GM19395 (cell line): ENCODE measurements at regions not wholly inside any gene's neighbourhood (a gene's known extent, or its start where the extent isn't known, plus 50 kb on each side); places are given as distances from the start of the nearest gene placed in this dataset.
"Not testable (repeated sequence)": the region's sequence is repeated elsewhere in the genome, so short reads cannot be mapped to it uniquely, and the experiment has no call there.

Experiments used
- ATAC-seq: cut with Tn5 transposase; IDR thresholded peaks from one replicate; pipeline ENCODE4 v1.9.1; 2021; ENCODE audit warnings: mild to moderate bottlenecking, moderate library complexity; ENCODE audit not compliant: unreplicated experiment

DNA sequence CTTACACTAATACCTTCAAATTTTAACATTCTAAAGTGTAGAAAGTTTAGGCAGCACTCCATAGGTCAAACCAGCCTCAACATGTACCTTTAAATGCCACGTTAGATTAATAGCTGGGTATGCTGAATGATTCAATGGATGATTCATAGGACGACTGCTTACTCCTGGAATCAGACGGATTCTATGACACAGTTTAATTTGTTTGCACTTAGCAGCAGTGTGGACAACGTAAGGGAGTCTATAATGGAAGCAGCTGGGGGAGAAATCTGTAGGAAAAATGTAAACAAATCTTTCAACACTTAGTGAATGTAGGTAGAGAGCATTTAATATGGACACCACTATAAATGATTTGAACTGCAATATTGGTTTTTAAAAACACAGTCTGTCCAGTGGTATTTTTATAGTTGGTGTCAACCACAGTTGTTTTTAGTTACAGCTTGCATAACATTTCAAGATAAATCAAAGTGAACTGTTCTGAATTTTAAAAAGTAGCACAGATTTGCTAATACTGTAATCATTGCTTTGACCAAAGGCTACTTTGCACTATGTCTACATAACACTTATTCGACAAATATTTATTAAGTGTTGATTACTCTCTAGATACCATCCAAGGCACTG lies 701.5 kb upstream of the MEF2C start:
- ATAC-seq: no peak

GRCh38 chr5:89583534-89583933 lies 700.5 kb upstream of the MEF2C start:
- ATAC-seq: no peak

DNA sequence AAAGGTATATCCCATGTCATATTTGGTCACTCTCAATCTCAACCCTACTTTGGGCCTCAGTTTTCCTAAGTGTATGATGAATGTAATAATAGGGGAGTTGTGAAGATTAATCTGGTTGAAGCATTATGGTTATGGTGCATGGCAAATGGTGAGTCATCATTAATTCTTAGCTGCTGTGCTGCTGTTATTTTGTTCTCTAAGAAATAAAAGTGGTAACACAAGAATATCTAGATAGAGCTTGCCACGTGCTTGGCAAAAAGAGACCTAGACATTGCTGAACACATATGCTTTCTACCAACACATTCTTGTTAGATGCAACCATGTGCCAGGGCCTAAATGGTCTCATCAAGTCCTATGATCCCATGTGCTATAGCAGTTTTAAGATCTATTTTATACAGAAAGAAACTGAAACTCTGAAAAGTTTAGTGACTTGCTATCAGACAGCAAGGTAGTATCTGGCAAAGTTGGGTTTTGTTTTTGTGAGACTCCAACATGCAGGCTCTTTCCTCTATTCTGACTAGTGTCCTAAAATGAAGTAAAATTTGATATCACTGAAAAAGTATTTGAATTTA lies 699.9 kb upstream of the MEF2C start:
- no peak for ATAC-seq

- ATAC-seq: no peak
Observed at GRCh38 chr5:89580976-89581375, 698.0 kb upstream of the MEF2C start.

- no peak for ATAC-seq
Observed at GRCh38 chr5:89575319-89575718, 692.3 kb upstream of the MEF2C start.

DNA sequence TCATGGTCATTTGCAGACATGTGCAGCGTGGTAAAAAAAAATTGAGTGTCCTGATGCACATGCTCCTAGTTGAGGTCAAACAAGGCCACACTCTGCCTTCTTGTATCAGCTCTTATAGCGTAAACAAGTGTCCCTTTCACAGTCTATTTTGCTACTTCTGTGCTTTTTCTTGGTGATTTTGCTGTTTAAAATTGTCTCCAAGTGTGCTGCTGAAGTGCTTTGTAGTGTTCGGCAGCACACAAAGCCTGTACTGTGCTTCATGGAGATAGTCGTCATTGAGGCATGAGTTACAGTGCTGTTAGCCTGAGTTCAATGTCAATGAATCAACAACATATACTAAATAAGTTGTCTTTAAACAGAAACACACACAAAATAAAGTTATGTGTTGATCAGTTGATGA lies 690.4 kb upstream of the MEF2C start:
- no peak for ATAC-seq

- no peak for ATAC-seq
Observed at GRCh38 chr5:89572696-89573095, 689.7 kb upstream of the MEF2C start.

- ATAC-seq: no peak
Observed at GRCh38 chr5:89570557-89570956, 687.6 kb upstream of the MEF2C start.

DNA sequence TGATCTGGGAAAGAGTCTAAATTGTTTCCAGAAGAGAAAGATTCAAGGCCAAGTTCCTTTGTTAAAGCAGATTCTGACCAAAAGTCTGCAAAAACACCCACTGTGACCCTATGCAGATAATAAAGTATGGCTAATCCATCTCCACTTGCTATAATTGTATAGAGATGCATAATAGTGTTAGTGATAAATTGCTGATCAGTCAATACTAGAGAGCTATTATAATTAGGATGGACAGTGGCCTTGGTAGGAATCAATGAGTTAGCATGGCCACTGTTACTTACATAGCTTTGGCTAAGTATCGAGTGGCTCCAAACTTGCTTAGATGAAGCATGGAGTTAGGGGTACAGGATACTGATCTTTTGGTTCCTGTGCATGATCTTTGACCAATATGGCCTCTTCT lies 683.4 kb upstream of the MEF2C start:
- no peak for ATAC-seq

DNA sequence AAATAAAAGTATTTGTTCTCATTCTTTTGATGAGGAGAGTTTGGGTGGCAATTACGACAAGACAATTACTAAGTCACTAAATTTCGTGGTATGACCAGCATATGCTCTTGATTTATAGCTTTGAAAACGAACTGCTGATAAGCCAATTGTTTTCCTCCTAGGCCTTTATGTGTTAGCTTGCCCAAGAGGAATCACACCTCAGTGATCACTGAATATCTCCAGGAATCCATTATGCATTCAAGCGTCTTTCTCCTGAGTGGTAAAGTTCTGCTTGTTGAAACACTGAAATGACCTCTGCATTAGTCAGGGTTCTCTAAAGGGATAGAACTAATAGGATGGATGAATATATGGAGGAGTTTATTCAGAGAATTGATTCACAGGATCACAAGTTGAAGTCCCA lies 677.7 kb upstream of the MEF2C start:
- no peak for ATAC-seq

GRCh38 chr5:89556215-89556913 lies 673.4 kb upstream of the MEF2C start:
- no peak for ATAC-seq

- no peak for ATAC-seq
Observed at GRCh38 chr5:89546657-89547056, 663.7 kb upstream of the MEF2C start.

DNA sequence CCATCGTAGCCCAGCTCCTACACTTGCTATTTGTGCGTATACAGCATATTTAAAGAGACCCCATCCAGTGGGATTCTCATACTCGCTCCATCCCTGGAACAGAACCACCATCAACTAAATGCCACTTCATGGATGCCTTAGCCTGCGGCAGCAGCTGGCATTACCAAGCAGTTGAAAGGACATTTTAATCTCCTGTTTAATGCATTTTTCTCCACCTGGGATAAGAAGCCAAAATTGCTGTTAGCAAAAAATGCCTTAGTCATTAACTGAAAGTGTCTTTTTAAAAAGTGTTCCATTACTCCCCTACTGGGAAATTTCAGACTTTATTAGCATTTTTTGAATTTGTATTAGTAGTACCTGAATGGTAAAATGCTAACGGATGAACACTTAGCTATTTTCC lies 662.6 kb upstream of the MEF2C start:
- no peak for ATAC-seq

GRCh38 chr5:89545076-89545475 lies 662.1 kb upstream of the MEF2C start:
- ATAC-seq: no peak

- ATAC-seq: no peak
Observed at GRCh38 chr5:89542736-89543135, 659.8 kb upstream of the MEF2C start.

DNA sequence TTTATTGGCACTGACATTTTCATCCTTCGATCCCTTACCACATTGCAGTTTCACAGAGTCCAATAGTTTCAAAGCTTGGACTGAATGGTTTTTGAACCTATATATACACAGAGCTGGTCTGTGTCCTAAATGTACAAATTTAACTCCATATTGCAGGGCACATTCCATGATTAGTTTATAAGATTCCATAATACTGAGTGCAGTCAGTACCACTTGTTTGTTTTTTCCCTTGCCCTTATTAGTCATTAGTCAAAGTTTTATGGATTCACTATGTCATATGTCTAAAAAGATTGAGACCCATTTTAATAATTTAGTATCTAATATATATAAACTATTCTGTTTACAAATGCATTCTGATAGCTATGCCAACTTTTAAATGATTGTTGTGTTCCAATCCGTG lies 654.8 kb upstream of the MEF2C start:
- no peak for ATAC-seq

GRCh38 chr5:89536020-89536419 lies 653.0 kb upstream of the MEF2C start:
- ATAC-seq: no peak

DNA sequence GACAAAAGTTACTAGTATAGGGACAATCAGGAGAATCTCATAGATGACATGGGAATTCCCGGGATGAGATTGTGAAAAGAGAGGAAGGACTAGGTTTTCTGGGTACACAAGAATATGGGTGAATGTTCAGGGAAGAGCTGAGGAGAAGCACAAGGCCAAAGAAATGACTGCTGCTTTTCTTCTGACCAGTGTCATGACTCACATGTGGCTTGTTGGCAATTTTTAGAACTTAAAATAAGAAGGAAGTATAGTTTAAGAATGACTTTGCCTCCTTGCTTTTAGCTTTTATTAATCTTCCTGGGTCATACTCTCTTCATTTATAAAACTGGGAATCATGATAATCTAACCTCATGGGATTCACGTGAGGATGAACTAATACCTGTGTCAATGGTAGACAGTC lies 652.4 kb upstream of the MEF2C start:
- ATAC-seq: no peak

- no peak for ATAC-seq
Observed at GRCh38 chr5:89534331-89534730, 651.3 kb upstream of the MEF2C start.

DNA sequence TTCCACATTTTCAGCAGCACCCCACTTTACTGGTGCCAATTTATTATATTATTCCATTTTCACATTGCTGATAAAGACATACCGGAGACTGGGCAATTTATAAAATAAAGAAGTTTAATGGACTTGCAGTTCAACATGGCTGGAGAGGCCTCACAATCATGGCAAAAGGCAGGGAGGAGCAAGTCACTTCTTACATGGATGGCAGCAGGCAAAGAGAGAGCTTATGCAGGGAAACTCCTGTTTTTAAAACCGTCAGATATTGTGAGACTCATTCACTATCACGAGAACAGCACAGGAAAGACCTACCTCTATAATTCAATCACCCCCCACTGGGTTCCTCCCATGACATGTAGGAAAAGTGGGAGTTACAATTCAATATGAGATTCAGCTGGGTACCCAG lies 641.8 kb upstream of the MEF2C start:
- no peak for ATAC-seq

DNA sequence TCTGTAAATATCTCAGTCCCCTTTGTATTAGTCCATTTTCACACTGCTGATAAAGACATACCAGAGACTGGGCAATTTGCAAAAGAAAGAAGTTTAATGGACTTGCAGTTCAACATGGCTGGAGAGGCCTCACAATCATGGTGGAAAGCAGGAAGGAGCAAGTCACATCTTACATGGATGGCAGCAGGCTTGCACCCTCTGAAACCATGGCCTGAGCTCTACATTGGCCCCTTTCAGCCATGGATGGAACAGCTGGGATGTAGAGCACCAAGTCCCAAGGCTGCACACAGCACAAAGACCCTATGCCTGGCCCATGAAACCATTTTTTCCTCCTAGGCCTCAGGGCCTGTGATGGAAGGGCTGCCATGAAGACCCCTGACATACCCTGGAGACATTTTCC lies 640.9 kb upstream of the MEF2C start:
- not testable (repeated sequence) for ATAC-seq

DNA sequence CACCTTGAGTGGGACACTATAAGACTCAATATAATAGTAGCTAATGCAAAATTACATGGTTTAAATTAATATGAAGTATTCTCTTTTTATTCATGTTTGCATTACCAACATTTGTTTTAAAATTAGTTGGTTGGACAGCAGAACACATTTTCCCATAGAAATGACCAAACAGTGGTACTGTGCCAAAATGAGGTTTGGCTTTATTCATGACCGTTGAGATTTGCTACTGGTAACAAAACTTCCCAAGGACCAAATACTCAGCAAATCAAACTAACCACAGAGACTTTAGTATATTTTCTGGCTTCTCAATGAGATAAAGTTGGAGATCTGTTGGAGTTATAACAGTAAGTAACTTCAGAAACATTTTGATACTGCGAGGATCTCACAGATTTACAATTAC lies 637.8 kb upstream of the MEF2C start:
- no peak for ATAC-seq
